ENCODE measurements at regions not wholly inside any gene's neighbourhood (a gene's known extent, or its start where the extent isn't known, plus 50 kb on each side); places are given as distances from the start of the nearest gene placed in this dataset.

- H2BK15ac ChIP-seq (ENCODE audit: low read length), result no peak overlapping the region
- 0 out of 2 replicates have a peak overlapping the region, but pooled peaks have one; percentile 68 for H2AFZ ChIP-seq (ENCODE audit: low read length)
- ChIA-PET POLR2A (ENCODE audit: partially characterized antibody) (no interaction called here), CTCF (ENCODE audit: partially characterized antibody) (interaction anchor here (0.7 to 1.3 kb wide), 3 partner anchors 13 to 428 kb away, joined by 3 to 4 read pairs (median 3); no protein-coding TSS in a partner anchor)
- no peaks in the 10 kb centered on the region for H3K4me1 ChIP-seq (replicated peaks in 1 of 4; ENCODE audit: control insufficient read depth in 3 of 4, insufficient read depth in 4 of 4, low read length in 3 of 4)
- H3K4me3 ChIP-seq (ENCODE audit: extremely low read depth in 1 of 4, insufficient read depth in 2 of 4, low read depth in 3 of 4, low read length in 4 of 4), result no peak overlapping the region
- no peak overlapping the region for H3K4ac ChIP-seq (replicated peaks; ENCODE audit: insufficient read length, low read depth, low read length)
- H3K4me2 ChIP-seq (ENCODE audit: insufficient read depth in 1 of 2, low read depth in 2 of 2, low read length in 2 of 2), result no peak overlapping the region
- H3K79me2 ChIP-seq (ENCODE audit: control insufficient read depth in 1 of 2, insufficient read depth in 2 of 2, low read length in 2 of 2), result no peaks in the 10 kb centered on the region
- H3K18ac ChIP-seq (ENCODE audit: extremely low read depth, low read length), result no peak overlapping the region
- H3K79me1 ChIP-seq (ENCODE audit: low read depth, low read length), result no peaks in the 10 kb centered on the region
- no peaks in the 10 kb centered on the region for H3K23me2 ChIP-seq (ENCODE audit: low read depth, low read length)
- no peak overlapping the region for H4K5ac ChIP-seq (ENCODE audit: insufficient read length, low read depth, low read length)
- no peak overlapping the region for H2BK12ac ChIP-seq (ENCODE audit: low read depth, low read length)
- no peak overlapping the region for H3K23ac ChIP-seq (ENCODE audit: insufficient read length)
- H2BK120ac ChIP-seq (replicated peaks; ENCODE audit: low read depth, low read length), result no peak overlapping the region
- H3K9ac ChIP-seq (replicated peaks in 1 of 4; ENCODE audit: extremely low read depth in 1 of 4, low read depth in 3 of 4, low read length in 3 of 4), result no peak overlapping the region; a peak in 1 of 7 replicates
- no peak overlapping the region for H2AK5ac ChIP-seq (ENCODE audit: low read depth, low read length)
- no peak overlapping the region for H4K8ac ChIP-seq (ENCODE audit: extremely low read depth, insufficient read depth, low read length)
- no peak overlapping the region for H4K91ac ChIP-seq (replicated peaks; ENCODE audit: insufficient read length, low read length)
- FAIRE-seq, result no peak
- H4K20me1 ChIP-seq (replicated peaks in 1 of 2; ENCODE audit: control insufficient read depth in 1 of 2, insufficient read depth in 2 of 2, low read length in 2 of 2), result no peaks in the 10 kb centered on the region
- no peak overlapping the region for H3K56ac ChIP-seq (replicated peaks; ENCODE audit: insufficient read length, low read depth, low read length)
- H3K27me3 ChIP-seq (replicated peaks in 1 of 4; ENCODE audit: control insufficient read depth in 3 of 4, extremely low read depth in 1 of 4, insufficient read depth in 3 of 4, low read length in 3 of 4), result no peaks in the 10 kb centered on the region
- H3K9me3 ChIP-seq (ENCODE audit: insufficient read depth in 2 of 2, low read depth in 1 of 2, low read length in 1 of 2), result no peaks in the 10 kb centered on the region
- no peak overlapping the region for H2BK5ac ChIP-seq (ENCODE audit: low read depth, low read length)
- H3K36me3 ChIP-seq (ENCODE audit: control insufficient read depth in 2 of 4, insufficient read depth in 4 of 4, low read length in 3 of 4), result no peaks in the 10 kb centered on the region
- no peak for DNase-seq (ENCODE audit: low read depth in 1 of 2, low spot score in 2 of 2)
- 95% methylated on average over 9 of the region's 9 CpGs; no CpG with 5 or more reads in 1 of the 2 experiments for WGBS, 2 experiments (ENCODE audit: extremely low coverage in 1 of 2, insufficient coverage in 1 of 2, insufficient read length in 1 of 2, insufficient replicate concordance in 2 of 2, low coverage in 1 of 2, low lambda C conversion rate in 2 of 2, missing lambda C conversion rate in 1 of 2)
- H2BK20ac ChIP-seq (ENCODE audit: low read length), result no peak overlapping the region
- no peak overlapping the region for H3K14ac ChIP-seq (ENCODE audit: insufficient read length)
- no peak overlapping the region for H3K27ac ChIP-seq (ENCODE audit: low read depth, low read length)
- TF ChIP-seq TEAD4 (IDR thresholded peaks at IDR 0.05; ENCODE audit: low read depth, low read length) (no peak), RXRA (IDR thresholded peaks at IDR 0.05; ENCODE audit: insufficient read depth, low read depth, low read length) (no peak), ASH2L (IDR thresholded peaks at IDR 0.05; ENCODE audit: low read length) (no peak), SAP30 (IDR thresholded peaks at IDR 0.05; ENCODE audit: insufficient read depth, insufficient replicate concordance, low read length) (no peak), CEBPB (IDR thresholded peaks at IDR 0.05; ENCODE audit: low read depth, low read length) (no peak), CBX8 (IDR thresholded peaks at IDR 0.05; ENCODE audit: borderline replicate concordance, low read depth, low read length) (no peak), JUN (IDR thresholded peaks at IDR 0.05; ENCODE audit: low read depth, low read length) (no peak), SUZ12 (IDR thresholded peaks at IDR 0.05; ENCODE audit: low read length) (no peak), KDM4A (IDR thresholded peaks at IDR 0.05; ENCODE audit: low read depth, low read length, severe bottlenecking) (no peak), JUND (IDR thresholded peaks at IDR 0.05; ENCODE audit: low read length) (no peak), ATF2 (IDR thresholded peaks at IDR 0.05; ENCODE audit: low read length) (no peak), SIN3A (conservative IDR thresholded peaks at IDR 0.05 in 1 of 2, IDR thresholded peaks at IDR 0.05 in 1 of 2; ENCODE audit: low read depth in 1 of 2, low read length in 2 of 2) (no peak), CREB1 (IDR thresholded peaks at IDR 0.05) (no peak)
Observed at GRCh38 chr6:133608620-133609019, 280.3 kb upstream of the TCF21 start.

Measured in H1 (cell line).